GM21526 (cell line): ENCODE measurements at regions not wholly inside any gene's neighbourhood (a gene's known extent, or its start where the extent isn't known, plus 50 kb on each side); places are given as distances from the start of the nearest gene placed in this dataset.

Experiments used
- ATAC-seq: cut with Tn5 transposase; IDR thresholded peaks from one replicate; pipeline ENCODE4 v1.9.1; 2021; ENCODE audit warnings: moderate library complexity; ENCODE audit not compliant: unreplicated experiment, low FRiP score

GRCh38 chr21:34311561-34312330 is 52.1 kb upstream of the KCNE2 start:
- no peak for ATAC-seq

GRCh38 chr21:34313116-34313515 is 50.7 kb upstream of the KCNE2 start:
- no peak for ATAC-seq
